H1 (cell line): ENCODE measurements at regions not wholly inside any gene's neighbourhood (a gene's known extent, or its start where the extent isn't known, plus 50 kb on each side); places are given as distances from the start of the nearest gene placed in this dataset.

Experiments
- CTCF ChIA-PET: fragments of 300-600 bp; sonication (Branson Sonifier 250); formaldehyde crosslinking; loops from one replicate; lab custom pipeline; 2021; ENCODE audit not compliant: partially characterized antibody; lab: Charles Lee
- POLR2A ChIA-PET: fragments of 300-600 bp; sonication (Branson Sonifier 250); formaldehyde crosslinking; loops from one replicate; lab custom pipeline; 2021; ENCODE audit warnings: inconsistent platforms; ENCODE audit not compliant: partially characterized antibody; lab: Charles Lee
- DNase-seq, 2 experiments: peaks; one replicate each; pipeline versions ENCODE4 v3.0.0 to v3.0.0-alpha.2; 2010 to 2022; ENCODE audit warnings: low spot score in 2 of 2, low read depth in 1 of 2, mixed read lengths in 1 of 2
- FAIRE-seq: peaks from 2 replicates; lab custom pipeline; 2011; peaks lifted over from hg19 to GRCh38; lab: Jason Lieb, UNC
- H2AFZ ChIP-seq: 2 replicates; pipeline ENCODE4 v1.8.1; 2012; ENCODE audit warnings: low read length, inconsistent platforms
- H2AK5ac ChIP-seq: 2 replicates; pipeline ENCODE4 v1.6.1; 2013; ENCODE audit warnings: low read depth, low read length
- H2BK120ac ChIP-seq: replicated peaks from 2 replicates; pipeline ENCODE3; 2013; ENCODE audit warnings: low read depth, low read length, inconsistent platforms
- H2BK12ac ChIP-seq: 2 replicates; pipeline ENCODE4 v1.6.1; 2013; ENCODE audit warnings: low read depth, low read length
- H2BK15ac ChIP-seq: 2 replicates; pipeline ENCODE4 v1.6.1; 2013; ENCODE audit warnings: low read length
- H2BK20ac ChIP-seq: 2 replicates; pipeline ENCODE4 v1.6.1; 2013; ENCODE audit warnings: low read length
- H2BK5ac ChIP-seq: 2 replicates; pipeline ENCODE4 v1.6.1; 2013; ENCODE audit warnings: low read depth, low read length
- H3K14ac ChIP-seq: 2 replicates; pipeline ENCODE4 v1.6.1; 2013; ENCODE audit warnings: inconsistent platforms; ENCODE audit not compliant: insufficient read length
- H3K18ac ChIP-seq: 2 replicates; pipeline ENCODE4 v1.6.1; 2013; ENCODE audit warnings: low read length; ENCODE audit errors: extremely low read depth
- H3K23ac ChIP-seq: 2 replicates; pipeline ENCODE4 v1.6.1; 2013; ENCODE audit warnings: inconsistent platforms; ENCODE audit not compliant: insufficient read length
- H3K23me2 ChIP-seq: 2 replicates; pipeline ENCODE4 v1.6.1; 2013; ENCODE audit warnings: low read depth, low read length
- H3K27ac ChIP-seq: 2 replicates; pipeline ENCODE4 v1.6.1; 2011; ENCODE audit warnings: low read depth, low read length, inconsistent platforms
- H3K27me3 ChIP-seq, 4 experiments: replicated peaks in 1 of 4; 1 replicate in 1 of 4; 2 replicates in 3 of 4; pipeline versions ENCODE4 v1.6.1 to v1.8.1; 2011 to 2013; ENCODE audit warnings: low read length in 3 of 4, mild to moderate bottlenecking in 3 of 4, inconsistent platforms in 2 of 4, mixed read lengths in 2 of 4, moderate library complexity in 1 of 4; ENCODE audit not compliant: control insufficient read depth in 3 of 4, insufficient read depth in 3 of 4; ENCODE audit errors: extremely low read depth in 1 of 4
- H3K36me3 ChIP-seq, 4 experiments: 2 replicates each; pipeline versions ENCODE4 v1.6.1 to v1.8.1; 2011 to 2013; ENCODE audit warnings: mild to moderate bottlenecking in 4 of 4, low read length in 3 of 4, moderate library complexity in 2 of 4, control low read depth in 1 of 4, inconsistent platforms in 1 of 4; ENCODE audit not compliant: insufficient read depth in 4 of 4, control insufficient read depth in 2 of 4
- H3K4ac ChIP-seq: replicated peaks from 2 replicates; pipeline ENCODE3; 2013; ENCODE audit warnings: low read length, low read depth, mixed read lengths, inconsistent platforms; ENCODE audit not compliant: insufficient read length
- H3K4me1 ChIP-seq, 4 experiments: replicated peaks in 1 of 4; 1 replicate in 1 of 4; 2 replicates in 3 of 4; pipeline versions ENCODE4 v1.6.1 to v1.8.1; 2011 to 2013; ENCODE audit warnings: low read length in 3 of 4, inconsistent platforms in 2 of 4, mixed read lengths in 1 of 4; ENCODE audit not compliant: insufficient read depth in 4 of 4, control insufficient read depth in 3 of 4
- H3K4me2 ChIP-seq, 2 experiments: 2 replicates each; pipeline versions ENCODE4 v1.6.1 to v1.8.1; 2011 to 2013; ENCODE audit warnings: low read depth in 2 of 2, low read length in 2 of 2, control low read depth in 1 of 2, inconsistent platforms in 1 of 2, mild to moderate bottlenecking in 1 of 2; ENCODE audit not compliant: insufficient read depth in 1 of 2
- H3K4me3 ChIP-seq, 4 experiments: fragments of 200-600, 300-600 bp in 1 of 4; sonication (generic), shearing (Covaris generic), sonication (Bioruptor Twin) in 1 of 4; 2 replicates each; pipeline versions ENCODE4 v1.5.1 to v1.8.1; 2011 to 2016; ENCODE audit warnings: low read length in 4 of 4, low read depth in 3 of 4, control low read depth in 2 of 4, inconsistent platforms in 2 of 4, mild to moderate bottlenecking in 2 of 4, mixed read lengths in 1 of 4, moderate library complexity in 1 of 4; ENCODE audit not compliant: insufficient read depth in 2 of 4; ENCODE audit errors: extremely low read depth in 1 of 4
- H3K56ac ChIP-seq: replicated peaks from 2 replicates; pipeline ENCODE3; 2013; ENCODE audit warnings: low read depth, mild to moderate bottlenecking, mixed read lengths, low read length, inconsistent platforms; ENCODE audit not compliant: insufficient read length
- H3K79me1 ChIP-seq: 2 replicates; pipeline ENCODE4 v1.6.1; 2013; ENCODE audit warnings: low read depth, low read length, control low read depth
- H3K79me2 ChIP-seq, 2 experiments: 2 replicates each; pipeline versions ENCODE4 v1.6.1 to v1.8.1; 2012 to 2013; ENCODE audit warnings: low read length in 2 of 2, mild to moderate bottlenecking in 2 of 2, inconsistent platforms in 1 of 2; ENCODE audit not compliant: insufficient read depth in 2 of 2, control insufficient read depth in 1 of 2
- H3K9ac ChIP-seq, 4 experiments: replicated peaks in 1 of 4; 1 replicate in 1 of 4; 2 replicates in 3 of 4; pipeline versions ENCODE4 v1.6.1 to v1.8.1; 2011 to 2013; ENCODE audit warnings: low read depth in 3 of 4, low read length in 3 of 4, control low read depth in 2 of 4, mild to moderate bottlenecking in 2 of 4, moderate library complexity in 2 of 4, inconsistent platforms in 1 of 4; ENCODE audit errors: extremely low read depth in 1 of 4
- H3K9me3 ChIP-seq, 2 experiments: 2 replicates each; pipeline versions ENCODE4 v1.6.1 to v1.8.1; 2012 to 2013; ENCODE audit warnings: mild to moderate bottlenecking in 2 of 2, moderate library complexity in 2 of 2, control low read depth in 1 of 2, inconsistent platforms in 1 of 2, low read depth in 1 of 2, low read length in 1 of 2, mixed read lengths in 1 of 2; ENCODE audit not compliant: insufficient read depth in 2 of 2
- H4K20me1 ChIP-seq, 2 experiments: replicated peaks in 1 of 2; 2 replicates each; pipeline versions ENCODE3 to v1.8.1; 2011 to 2013; ENCODE audit warnings: inconsistent platforms in 2 of 2, low read length in 2 of 2, mild to moderate bottlenecking in 1 of 2; ENCODE audit not compliant: insufficient read depth in 2 of 2, control insufficient read depth in 1 of 2
- H4K5ac ChIP-seq: 2 replicates; pipeline ENCODE4 v1.6.1; 2013; ENCODE audit warnings: low read length, low read depth, mixed read lengths, inconsistent platforms; ENCODE audit not compliant: insufficient read length
- H4K8ac ChIP-seq: 2 replicates; pipeline ENCODE4 v1.8.0; 2013; ENCODE audit warnings: mild to moderate bottlenecking, moderate library complexity, low read length, inconsistent platforms; ENCODE audit not compliant: insufficient read depth; ENCODE audit errors: extremely low read depth
- H4K91ac ChIP-seq: replicated peaks from 2 replicates; pipeline ENCODE3; 2013; ENCODE audit warnings: low read length, mixed read lengths, inconsistent platforms; ENCODE audit not compliant: insufficient read length
- ASH2L ChIP-seq: fragments of 200-600, 300-600 bp; sonication (generic); IDR thresholded peaks from one replicate; pipeline ENCODE4 v1.7.1; 2017; ENCODE audit warnings: low read length
- ATF2 ChIP-seq: IDR thresholded peaks from 2 replicates; pipeline ENCODE4 v1.6.1; 2012; ENCODE audit warnings: low read length, inconsistent platforms
- ATF3 ChIP-seq: IDR thresholded peaks from 2 replicates; pipeline ENCODE4 v1.6.1; 2011; ENCODE audit warnings: low read depth, mild to moderate bottlenecking, low read length; ENCODE audit not compliant: insufficient read depth
- EZH2 ChIP-seq: fragments of 200-600 bp; sonication (generic); IDR thresholded peaks from 2 replicates; pipeline ENCODE4 v1.7.1; 2012; ENCODE audit warnings: low read depth, mild to moderate bottlenecking, moderate library complexity, low read length, inconsistent platforms; ENCODE audit not compliant: severe bottlenecking
- JUN ChIP-seq: IDR thresholded peaks from 2 replicates; pipeline ENCODE4 v1.6.1; 2011; ENCODE audit warnings: low read depth, mild to moderate bottlenecking, improper control_type of control experiment, low read length
- POLR2A ChIP-seq, 2 experiments: IDR thresholded peaks; 1 replicate in 1 of 2; 2 replicates in 1 of 2; pipeline ENCODE4 v1.6.1; 2011; ENCODE audit warnings: low read depth in 2 of 2, low read length in 2 of 2, mild to moderate bottlenecking in 2 of 2; ENCODE audit errors: control extremely low read depth in 1 of 2
- RAD21 ChIP-seq, 2 experiments: IDR thresholded peaks in 1 of 2; conservative IDR thresholded peaks in 1 of 2; 2 replicates each; pipeline ENCODE4 v1.6.1; 2011; ENCODE audit warnings: low read depth in 2 of 2, low read length in 2 of 2, improper control_type of control experiment in 1 of 2, inconsistent platforms in 1 of 2, mild to moderate bottlenecking in 1 of 2, moderate library complexity in 1 of 2
- RXRA ChIP-seq: IDR thresholded peaks from 2 replicates; pipeline ENCODE4 v1.6.1; 2011; ENCODE audit warnings: low read depth, mild to moderate bottlenecking, low read length, moderate library complexity; ENCODE audit not compliant: insufficient read depth
- SRF ChIP-seq: IDR thresholded peaks from 2 replicates; pipeline ENCODE4 v1.6.1; 2011; ENCODE audit warnings: mild to moderate bottlenecking, low read depth, low read length, moderate library complexity
- WGBS, 2 experiments: shearing (Covaris generic) in 1 of 2; methylation state at CpG; one replicate each; pipeline versions ENCODE4 v1.1.6 to v1.1.7; 2013 to 2015; ENCODE audit warnings: low lambda C conversion rate in 2 of 2, mixed read lengths in 2 of 2, inconsistent platforms in 1 of 2, low coverage in 1 of 2, missing lambda C conversion rate in 1 of 2; ENCODE audit not compliant: insufficient replicate concordance in 2 of 2, insufficient coverage in 1 of 2, insufficient read length in 1 of 2; ENCODE audit errors: extremely low coverage in 1 of 2, missing lambda C conversion rate in 1 of 2; 5-methylcytosine and 5-hydroxymethylcytosine counted together

- no peak overlapping the region for H4K8ac ChIP-seq
- H3K4ac ChIP-seq = no peak overlapping the region
- H3K27ac ChIP-seq = no peak overlapping the region
- no peak overlapping the region for H3K56ac ChIP-seq
- H2BK5ac ChIP-seq = no peak overlapping the region
- WGBS, 2 experiments = 88% methylated on average over 7 of the region's 7 CpGs; no CpG with 5 or more reads in 1 of the 2 experiments
- H3K4me1 ChIP-seq = no peaks in the 10 kb centered on the region
- H3K79me1 ChIP-seq = no peaks in the 10 kb centered on the region
- POLR2A ChIA-PET = no interaction called here
- no peaks in the 10 kb centered on the region for H3K27me3 ChIP-seq
- H3K23me2 ChIP-seq = no peaks in the 10 kb centered on the region
- no peak overlapping the region for H3K4me2 ChIP-seq
- H3K9me3 ChIP-seq = no peaks in the 10 kb centered on the region
- no peak overlapping the region for H3K23ac ChIP-seq
- no peak overlapping the region for H2BK12ac ChIP-seq
- H2AK5ac ChIP-seq = no peak overlapping the region
- no peak overlapping the region for H4K5ac ChIP-seq
- H2BK20ac ChIP-seq = no peak overlapping the region
- H3K36me3 ChIP-seq = no peaks in the 10 kb centered on the region
- H3K4me3 ChIP-seq = no peak overlapping the region
- no peak for DNase-seq
- H4K20me1 ChIP-seq = no peaks in the 10 kb centered on the region
- FAIRE-seq = no peak
- H3K79me2 ChIP-seq = no peaks in the 10 kb centered on the region
- no peak overlapping the region for H3K18ac ChIP-seq
- CTCF ChIA-PET = interaction anchor here (0.8 to 1.4 kb wide), 3 partner anchors 10 to 233 kb away, joined by 3 to 4 read pairs (median 3); no protein-coding TSS in a partner anchor
- no peak overlapping the region for H2BK15ac ChIP-seq
- no peak overlapping the region for H4K91ac ChIP-seq
- no peak for TF ChIP-seq POLR2A (IDR thresholded peaks at IDR 0.05; ENCODE audit: control extremely low read depth in 1 of 2, low read depth in 2 of 2, low read length in 2 of 2)
- no peak for TF ChIP-seq RAD21 (IDR thresholded peaks at IDR 0.05 in 1 of 2, conservative IDR thresholded peaks at IDR 0.05 in 1 of 2; ENCODE audit: low read depth in 2 of 2, low read length in 2 of 2)
- TF ChIP-seq EZH2 = no peak
- TF ChIP-seq SRF = no peak
- TF ChIP-seq ATF3 = no peak
- no peak for TF ChIP-seq ATF2
- TF ChIP-seq JUN = no peak
- no peak for TF ChIP-seq ASH2L
- no peak for TF ChIP-seq RXRA
- H3K9ac ChIP-seq = no peak overlapping the region
- H2AFZ ChIP-seq = no peak overlapping the region
- no peak overlapping the region for H2BK120ac ChIP-seq
- no peak overlapping the region for H3K14ac ChIP-seq
Measured at GRCh38 chr9:75633451-75634057, 256.9 kb upstream of the PCSK5 start.
